ENCODE measurements at regions not wholly inside any gene's neighbourhood (a gene's known extent, or its start where the extent isn't known, plus 50 kb on each side); places are given as distances from the start of the nearest gene placed in this dataset.
"Not testable (repeated sequence)": the region's sequence is repeated elsewhere in the genome, so short reads cannot be mapped to it uniquely, and the experiment has no call there.

GRCh38 chr1:102691592-102692090 lies 416.7 kb downstream of the COL11A1 start:
- DNase-seq (ENCODE audit: insufficient read length, low spot score): no peak
- no peak for FAIRE-seq
- TF ChIP-seq CTCF (IDR thresholded peaks at IDR 0.05; ENCODE audit: insufficient read depth, missing control alignments): no peak

GRCh38 chr1:102687383-102687782 lies 420.9 kb downstream of the COL11A1 start:
- FAIRE-seq: no peak
- no peak for TF ChIP-seq CTCF (IDR thresholded peaks at IDR 0.05; ENCODE audit: insufficient read depth, missing control alignments)
- DNase-seq (ENCODE audit: insufficient read length, low spot score): no peak

GRCh38 chr1:102661481-102661880 lies 446.8 kb downstream of the COL11A1 start:
- DNase-seq (ENCODE audit: insufficient read length, low spot score) (no peak), FAIRE-seq (no peak)
- no peak for TF ChIP-seq CTCF (IDR thresholded peaks at IDR 0.05; ENCODE audit: insufficient read depth, missing control alignments)

- FAIRE-seq; DNase-seq (ENCODE audit: insufficient read length, low spot score): not testable (repeated sequence)
Measured at GRCh38 chr1:102659876-102660483, 448.3 kb downstream of the COL11A1 start.

- DNase-seq (ENCODE audit: insufficient read length, low spot score) (no peak), FAIRE-seq (no peak)
- TF ChIP-seq CTCF (IDR thresholded peaks at IDR 0.05; ENCODE audit: insufficient read depth, missing control alignments): no peak
Measured at GRCh38 chr1:102655034-102655433, 453.3 kb downstream of the COL11A1 start.

- FAIRE-seq: no peak
- no peak for TF ChIP-seq CTCF (IDR thresholded peaks at IDR 0.05; ENCODE audit: insufficient read depth, missing control alignments)
- no peak for DNase-seq (ENCODE audit: insufficient read length, low spot score)
Measured at GRCh38 chr1:102640872-102641271, 467.4 kb downstream of the COL11A1 start.

- DNase-seq (ENCODE audit: insufficient read length, low spot score) (no peak), FAIRE-seq (no peak)
- TF ChIP-seq CTCF (IDR thresholded peaks at IDR 0.05; ENCODE audit: insufficient read depth, missing control alignments): no peak
Measured at GRCh38 chr1:102640312-102640711, 468.0 kb downstream of the COL11A1 start.

GRCh38 chr1:102631691-102632090 lies 476.6 kb downstream of the COL11A1 start:
- no peak for FAIRE-seq
- no peak for DNase-seq (ENCODE audit: insufficient read length, low spot score)
- no peak for TF ChIP-seq CTCF (IDR thresholded peaks at IDR 0.05; ENCODE audit: insufficient read depth, missing control alignments)

Data from D721Med (cell line).